B cell (primary cell): ENCODE measurements at regions not wholly inside any gene's neighbourhood (a gene's known extent, or its start where the extent isn't known, plus 50 kb on each side); places are given as distances from the start of the nearest gene placed in this dataset.

Experiments used
- ATAC-seq: fragments of 200-7000 bp; cut with Tn5 transposase; one replicate; pipeline ENCODE4 v1.10.0; 2021; ENCODE audit warnings: low read depth, mild to moderate bottlenecking, moderate number of reproducible peaks, moderate library complexity
- CTCF ChIA-PET: fragments of 350-600 bp; sonication (Branson Sonifier 250); formaldehyde crosslinking; loops from one replicate; lab custom pipeline; 2021; ENCODE audit warnings: antibody characterized with exemption, inconsistent platforms; lab: Charles Lee
- POLR2A ChIA-PET: fragments of 350-600 bp; sonication (Branson Sonifier 250); formaldehyde crosslinking; loops from one replicate; lab custom pipeline; 2021; ENCODE audit warnings: antibody characterized with exemption; lab: Charles Lee
- DNase-seq: peaks from one replicate; pipeline ENCODE4 v3.0.0; 2013
- H2AFZ ChIP-seq: 2 replicates; pipeline ENCODE4 v1.6.1; 2012; ENCODE audit warnings: mild to moderate bottlenecking, low read depth, low read length; ENCODE audit not compliant: insufficient read depth, poor library complexity, severe bottlenecking
- H3K27ac ChIP-seq, 2 donors: 1 replicate in 1 of 2; 2 replicates in 1 of 2; pipeline ENCODE4 v1.5.1; 2012 to 2013; ENCODE audit warnings: low read length in 2 of 2, mild to moderate bottlenecking in 2 of 2, moderate library complexity in 1 of 2
- H3K27me3 ChIP-seq, 4 experiments: fragments of 200-600 bp in 1 of 4; sonication (generic) in 1 of 4; replicated peaks in 1 of 4; 1 replicate in 2 of 4; 2 replicates in 2 of 4; pipeline versions ENCODE4 v1.6.1 to v1.7.0; 2013 to 2016; ENCODE audit warnings: low read length in 3 of 4, mild to moderate bottlenecking in 2 of 4, mixed read lengths in 1 of 4, moderate library complexity in 1 of 4; ENCODE audit not compliant: insufficient read depth in 4 of 4, control insufficient read depth in 3 of 4; ENCODE audit errors: control extremely low read depth in 1 of 4
- H3K36me3 ChIP-seq, 2 experiments: replicated peaks in 1 of 2; 1 replicate in 1 of 2; 2 replicates in 1 of 2; pipeline versions ENCODE4 v1.6.1 to v1.7.1; 2013; ENCODE audit warnings: low read length in 1 of 2; ENCODE audit not compliant: insufficient read depth in 2 of 2, control insufficient read depth in 1 of 2; ENCODE audit errors: control extremely low read depth in 1 of 2, extremely low read depth in 1 of 2
- H3K4me1 ChIP-seq, 2 donors: fragments of 200-600 bp in 1 of 2; sonication (generic) in 1 of 2; 1 replicate in 1 of 2; 2 replicates in 1 of 2; pipeline versions ENCODE4 v1.5.1 to v1.6.1; 2013 to 2017; ENCODE audit warnings: low read length in 2 of 2; ENCODE audit not compliant: control insufficient read depth in 2 of 2, insufficient read depth in 2 of 2
- H3K4me2 ChIP-seq: replicated peaks from 2 replicates; pipeline ENCODE3; 2012; ENCODE audit warnings: mild to moderate bottlenecking, low read depth, low read length; ENCODE audit not compliant: poor library complexity, severe bottlenecking
- H3K4me3 ChIP-seq, 5 experiments: fragments of 200-600 bp in 1 of 5; sonication (generic) in 1 of 5; 1 replicate in 3 of 5; 2 replicates in 2 of 5; pipeline versions ENCODE4 v1.5.1 to v1.7.0; 2011 to 2016; ENCODE audit warnings: low read length in 4 of 5, mild to moderate bottlenecking in 4 of 5, low read depth in 2 of 5, control low read depth in 1 of 5, moderate library complexity in 1 of 5; ENCODE audit not compliant: insufficient read depth in 1 of 5; ENCODE audit errors: control extremely low read depth in 1 of 5, extremely low read depth in 1 of 5
- H3K79me2 ChIP-seq: fragments of 200-600 bp; sonication (generic); one replicate; pipeline ENCODE4 v1.6.0; 2016; ENCODE audit warnings: low read length; ENCODE audit not compliant: control insufficient read depth, insufficient read depth
- H3K9ac ChIP-seq: fragments of 200-600 bp; sonication (generic); 2 replicates; pipeline ENCODE4 v1.6.1; 2017; ENCODE audit warnings: mild to moderate bottlenecking, low read length, moderate library complexity
- H3K9me3 ChIP-seq, 3 donors: one replicate each; pipeline versions ENCODE4 v1.6.1 to v1.7.1; 2013; ENCODE audit warnings: low read length in 2 of 3; ENCODE audit not compliant: control insufficient read depth in 2 of 3, insufficient read depth in 1 of 3; ENCODE audit errors: control extremely low read depth in 1 of 3
- H4K20me1 ChIP-seq: 2 replicates; pipeline ENCODE4 v1.6.0; 2012; ENCODE audit warnings: mild to moderate bottlenecking, low read length; ENCODE audit not compliant: insufficient read depth, control insufficient read depth, poor library complexity, severe bottlenecking
- H3K27ac Mint-ChIP-seq: one replicate; pipeline ENCODE4 v1.8.0; 2021; ENCODE audit warnings: mixed read lengths
- H3K27me3 Mint-ChIP-seq: one replicate; pipeline ENCODE4 v1.8.0; 2021; ENCODE audit warnings: mixed read lengths
- H3K4me1 Mint-ChIP-seq: one replicate; pipeline ENCODE4 v1.8.0; 2021; ENCODE audit warnings: mixed read lengths
- H3K4me3 Mint-ChIP-seq: one replicate; pipeline ENCODE4 v1.8.0; 2021; ENCODE audit warnings: mixed read lengths
- H3K9me3 Mint-ChIP-seq: one replicate; pipeline ENCODE4 v1.8.0; 2022; ENCODE audit warnings: mixed read lengths; ENCODE audit not compliant: insufficient read depth
- EZH2 ChIP-seq: IDR thresholded peaks from 2 replicates; pipeline ENCODE4 v1.6.1; 2012; ENCODE audit warnings: borderline replicate concordance, low read depth, mild to moderate bottlenecking, moderate library complexity, low read length; ENCODE audit not compliant: insufficient read depth, poor library complexity, severe bottlenecking
- WGBS: methylation state at CpG from one replicate; pipeline ENCODE4 v1.1.5; 2013; ENCODE audit warnings: missing lambda C conversion rate; ENCODE audit not compliant: insufficient coverage; 5-methylcytosine and 5-hydroxymethylcytosine counted together
- intact Hi-C: fragments of 100-400 bp; cut with micrococcal nuclease; formaldehyde crosslinking; loops from one replicate; pipeline ENCODE4 v1.10.0; 2022
- TF ChIP-seq, protein P1 (sequence below): fragments of 200-600 bp; IDR thresholded peaks from one replicate; pipeline ENCODE4 v1.8.0; 2022; ENCODE audit warnings: antibody characterized with exemption, mild to moderate bottlenecking

DNA sequence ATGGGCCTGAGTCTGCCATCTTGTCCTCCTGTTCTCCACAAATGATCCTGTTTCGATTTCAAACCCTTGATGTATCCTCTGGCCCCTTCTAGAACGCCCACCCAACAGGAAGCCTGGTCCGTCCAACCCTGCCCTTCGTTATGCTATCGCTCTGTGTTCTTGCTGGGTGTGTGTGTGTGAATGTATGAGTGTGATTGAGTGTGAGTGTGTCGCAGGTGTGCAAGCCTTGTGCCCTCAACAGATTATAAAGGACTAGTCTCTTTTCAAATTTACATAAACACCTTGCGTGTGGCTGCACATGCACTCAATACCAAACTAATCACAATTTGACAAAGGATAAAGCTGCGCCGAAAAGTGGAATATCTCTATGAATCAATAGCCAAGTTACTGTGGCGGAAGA lies 149.5 kb upstream of the SALL3 start:
- Histone ChIP-seq H3K4me1 (no peaks in the 10 kb centered on the region), H3K9me3 (peaks cover 0 to 17% (median 0%) of the 10 kb centered on the region in 3 donors), H3K4me3 (no peak overlapping the region), H3K79me2 (no peaks in the 10 kb centered on the region), H3K4me2 (no peak overlapping the region), H3K9ac (no peak overlapping the region), H4K20me1 (no peaks in the 10 kb centered on the region), H3K36me3 (no peaks in the 10 kb centered on the region), H2AFZ (no peak overlapping the region), H3K27ac (no peak overlapping the region), H3K27me3 (no peaks in the 10 kb centered on the region)
- ChIA-PET CTCF (no interaction called here), POLR2A (no interaction called here)
- DNase-seq (no peak), ATAC-seq (no peak)
- Mint-ChIP-seq H3K4me3 (no peak overlapping the region), H3K9me3 (no peaks in the 10 kb centered on the region), H3K4me1 (no peaks in the 10 kb centered on the region), H3K27me3 (no peaks in the 10 kb centered on the region), H3K27ac (no peak overlapping the region)
- intact Hi-C loops = no loop called here
- WGBS = 97% methylated on average over 5 of the region's 10 CpGs
- TF ChIP-seq, protein P1, sequence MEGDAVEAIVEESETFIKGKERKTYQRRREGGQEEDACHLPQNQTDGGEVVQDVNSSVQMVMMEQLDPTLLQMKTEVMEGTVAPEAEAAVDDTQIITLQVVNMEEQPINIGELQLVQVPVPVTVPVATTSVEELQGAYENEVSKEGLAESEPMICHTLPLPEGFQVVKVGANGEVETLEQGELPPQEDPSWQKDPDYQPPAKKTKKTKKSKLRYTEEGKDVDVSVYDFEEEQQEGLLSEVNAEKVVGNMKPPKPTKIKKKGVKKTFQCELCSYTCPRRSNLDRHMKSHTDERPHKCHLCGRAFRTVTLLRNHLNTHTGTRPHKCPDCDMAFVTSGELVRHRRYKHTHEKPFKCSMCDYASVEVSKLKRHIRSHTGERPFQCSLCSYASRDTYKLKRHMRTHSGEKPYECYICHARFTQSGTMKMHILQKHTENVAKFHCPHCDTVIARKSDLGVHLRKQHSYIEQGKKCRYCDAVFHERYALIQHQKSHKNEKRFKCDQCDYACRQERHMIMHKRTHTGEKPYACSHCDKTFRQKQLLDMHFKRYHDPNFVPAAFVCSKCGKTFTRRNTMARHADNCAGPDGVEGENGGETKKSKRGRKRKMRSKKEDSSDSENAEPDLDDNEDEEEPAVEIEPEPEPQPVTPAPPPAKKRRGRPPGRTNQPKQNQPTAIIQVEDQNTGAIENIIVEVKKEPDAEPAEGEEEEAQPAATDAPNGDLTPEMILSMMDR = no peak
- no peak for TF ChIP-seq EZH2

DNA sequence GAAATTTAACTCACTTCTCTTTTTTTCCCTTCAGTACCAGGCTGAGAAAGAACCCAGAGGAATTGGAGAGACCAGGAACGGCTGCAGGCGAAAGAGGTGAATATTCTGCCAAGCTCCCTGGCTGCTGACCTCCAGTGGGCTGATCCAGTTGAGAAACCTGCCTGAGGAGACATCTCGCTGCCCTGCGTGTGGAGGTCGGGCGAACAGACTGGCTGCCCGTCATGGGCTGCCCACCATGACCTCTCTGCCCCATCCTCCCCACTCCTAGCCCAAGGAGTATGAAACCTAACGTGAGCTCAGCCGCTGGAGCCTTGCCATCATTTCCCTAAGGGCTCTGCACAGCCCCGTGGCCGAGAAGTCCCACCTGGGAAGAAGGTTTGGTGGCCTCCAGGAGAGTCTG lies 148.8 kb upstream of the SALL3 start:
- Histone ChIP-seq H3K9ac (no peak overlapping the region), H4K20me1 (no peaks in the 10 kb centered on the region), H3K79me2 (no peaks in the 10 kb centered on the region), H3K27me3 (no peaks in the 10 kb centered on the region), H3K4me3 (no peak overlapping the region), H3K9me3 (peaks cover 0 to 17% (median 0%) of the 10 kb centered on the region in 3 donors), H3K27ac (no peak overlapping the region), H3K4me2 (no peak overlapping the region), H2AFZ (no peak overlapping the region), H3K4me1 (no peaks in the 10 kb centered on the region), H3K36me3 (no peaks in the 10 kb centered on the region)
- no peak overlapping the region for H3K27ac Mint-ChIP-seq
- ATAC-seq = no peak
- no peaks in the 10 kb centered on the region for H3K4me1 Mint-ChIP-seq
- TF ChIP-seq EZH2 = no peak
- TF ChIP-seq, protein P1 = no peak
- intact Hi-C loops = no loop called here
- no peak overlapping the region for H3K4me3 Mint-ChIP-seq
- ChIA-PET CTCF (no interaction called here), POLR2A (no interaction called here)
- H3K27me3 Mint-ChIP-seq = no peaks in the 10 kb centered on the region
- DNase-seq = no peak
- WGBS = 93% methylated on average over 11 of the region's 11 CpGs
- no peaks in the 10 kb centered on the region for H3K9me3 Mint-ChIP-seq
